Caco-2 (cell line): ENCODE measurements at regions not wholly inside any gene's neighbourhood (a gene's known extent, or its start where the extent isn't known, plus 50 kb on each side); places are given as distances from the start of the nearest gene placed in this dataset.

Experiments used
- BruUV-seq: library from RNA; stranded (reverse); fragments of 400-500 nt; replicated peaks from 2 replicates; lab custom pipeline; 2021; lab: Mats Ljungman, UMichigan
- CTCF ChIA-PET: fragments of 300-600 bp; sonication (Branson Sonifier 250); formaldehyde crosslinking; loops from one replicate; lab custom pipeline; 2022; ENCODE audit warnings: antibody characterized with exemption; lab: Charles Lee
- POLR2A ChIA-PET: fragments of 300-600 bp; sonication (Branson Sonifier 250); formaldehyde crosslinking; loops from one replicate; lab custom pipeline; 2022; ENCODE audit warnings: antibody characterized with exemption; lab: Charles Lee
- DNase-seq, 2 experiments: peaks; one replicate each; pipeline versions ENCODE4 v3.0.0 to v3.0.0-alpha.2; 2020 to 2022
- H3K27me3 ChIP-seq: replicated peaks from 2 replicates; pipeline ENCODE4 v1.6.0; 2011; ENCODE audit warnings: low read length; ENCODE audit not compliant: control insufficient read depth, insufficient read depth
- H3K36me3 ChIP-seq: 2 replicates; pipeline ENCODE4 v1.5.1; 2011; ENCODE audit warnings: low read length; ENCODE audit not compliant: control insufficient read depth, insufficient read depth
- H3K4me1 ChIP-seq: fragments of 250-450 bp; sonication (Bioruptor Pico); 2 replicates; pipeline ENCODE4 v1.5.1; 2020; ENCODE audit warnings: mild to moderate bottlenecking
- H3K4me3 ChIP-seq: 2 replicates; pipeline ENCODE4 v1.5.1; 2011; ENCODE audit warnings: low read depth, mild to moderate bottlenecking, control low read depth, low read length
- H3K9me3 ChIP-seq: fragments of 250-450 bp; sonication (Bioruptor Pico); 2 replicates; pipeline ENCODE4 v1.5.1; 2020; ENCODE audit warnings: mild to moderate bottlenecking, moderate library complexity
- H3K27ac Mint-ChIP-seq: one replicate; pipeline ENCODE4 v1.8.0; 2022; ENCODE audit warnings: mixed read lengths; ENCODE audit not compliant: unreplicated experiment
- H3K27me3 Mint-ChIP-seq: one replicate; pipeline ENCODE4 v1.8.0; 2022; ENCODE audit warnings: mixed read lengths; ENCODE audit not compliant: insufficient read depth, unreplicated experiment
- H3K36me3 Mint-ChIP-seq: one replicate; pipeline ENCODE4 v1.8.0; 2022; ENCODE audit warnings: mild to moderate bottlenecking, mixed read lengths; ENCODE audit not compliant: insufficient read depth, unreplicated experiment
- H3K4me1 Mint-ChIP-seq: one replicate; pipeline ENCODE4 v1.8.0; 2022; ENCODE audit warnings: low read depth, mixed read lengths; ENCODE audit not compliant: unreplicated experiment
- H3K4me3 Mint-ChIP-seq: one replicate; pipeline ENCODE4 v1.8.0; 2022; ENCODE audit warnings: mild to moderate bottlenecking, moderate library complexity, mixed read lengths; ENCODE audit not compliant: unreplicated experiment
- H3K9me3 Mint-ChIP-seq: one replicate; pipeline ENCODE4 v1.8.0; 2022; ENCODE audit warnings: mixed read lengths; ENCODE audit not compliant: unreplicated experiment
- intact Hi-C: fragments of 100-400 bp; cut with micrococcal nuclease; formaldehyde crosslinking; loops from one replicate; pipeline ENCODE4 v1.10.0; 2022; ENCODE audit not compliant: unreplicated experiment
- TF ChIP-seq, protein P1 (sequence below), 2 experiments: fragments of 200-600 bp in 1 of 2; IDR thresholded peaks; 1 replicate in 1 of 2; 2 replicates in 1 of 2; pipeline versions ENCODE4 v1.5.1 to v1.8.0; 2011 to 2022; ENCODE audit warnings: antibody characterized with exemption in 1 of 2, control low read depth in 1 of 2, inconsistent platforms in 1 of 2, low read depth in 1 of 2, low read length in 1 of 2, mild to moderate bottlenecking in 1 of 2, moderate library complexity in 1 of 2; ENCODE audit not compliant: insufficient read depth in 1 of 2, severe bottlenecking in 1 of 2, unreplicated experiment in 1 of 2

DNA sequence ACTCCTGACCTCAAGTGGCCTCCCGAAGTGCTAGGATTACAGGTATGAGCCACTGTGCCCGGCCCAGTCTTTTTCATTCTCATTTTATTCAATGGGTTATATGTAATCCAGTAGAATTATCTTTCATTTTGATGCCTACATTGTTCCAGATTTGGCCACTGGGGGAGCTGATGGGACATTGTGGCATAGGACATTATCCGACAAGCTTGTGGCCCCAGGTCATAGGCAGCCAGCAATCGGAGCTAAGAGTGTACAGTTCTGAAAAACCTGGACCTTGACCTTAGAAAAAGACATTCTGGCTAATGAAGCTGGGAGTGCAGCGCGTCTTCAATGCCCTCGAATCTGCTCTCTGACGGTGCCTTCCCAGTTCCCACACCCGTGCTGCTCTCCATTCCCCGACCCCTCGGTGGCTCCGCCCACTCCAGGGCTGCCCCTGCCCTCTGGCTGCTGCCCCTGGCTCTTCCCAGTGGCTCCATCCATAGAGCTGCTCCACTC lies 108.7 kb downstream of the TEX29 start:
- CTCF ChIA-PET = interaction anchor here (0.6 to 1.3 kb wide), 3 partner anchors 11 to 110 kb away, joined by 3 to 10 read pairs (median 4); no protein-coding TSS in a partner anchor
- no TSS peak for BruUV-seq
- intact Hi-C loops = no loop called here
- Histone ChIP-seq H3K27me3 (peaks cover 3% of the 10 kb centered on the region; the same call in 1 of the 2 replicates), H3K4me1 (0 out of 2 replicates have a peak, but pooled peaks cover 5% of the 10 kb centered on the region), H3K4me3 (no peak overlapping the region), H3K9me3 (no peaks in the 10 kb centered on the region), H3K36me3 (no peaks in the 10 kb centered on the region)
- H3K36me3 Mint-ChIP-seq = no peaks in the 10 kb centered on the region
- no peaks in the 10 kb centered on the region for H3K9me3 Mint-ChIP-seq
- H3K4me1 Mint-ChIP-seq = no peaks in the 10 kb centered on the region
- POLR2A ChIA-PET = no interaction called here
- TF ChIP-seq, protein P1, sequence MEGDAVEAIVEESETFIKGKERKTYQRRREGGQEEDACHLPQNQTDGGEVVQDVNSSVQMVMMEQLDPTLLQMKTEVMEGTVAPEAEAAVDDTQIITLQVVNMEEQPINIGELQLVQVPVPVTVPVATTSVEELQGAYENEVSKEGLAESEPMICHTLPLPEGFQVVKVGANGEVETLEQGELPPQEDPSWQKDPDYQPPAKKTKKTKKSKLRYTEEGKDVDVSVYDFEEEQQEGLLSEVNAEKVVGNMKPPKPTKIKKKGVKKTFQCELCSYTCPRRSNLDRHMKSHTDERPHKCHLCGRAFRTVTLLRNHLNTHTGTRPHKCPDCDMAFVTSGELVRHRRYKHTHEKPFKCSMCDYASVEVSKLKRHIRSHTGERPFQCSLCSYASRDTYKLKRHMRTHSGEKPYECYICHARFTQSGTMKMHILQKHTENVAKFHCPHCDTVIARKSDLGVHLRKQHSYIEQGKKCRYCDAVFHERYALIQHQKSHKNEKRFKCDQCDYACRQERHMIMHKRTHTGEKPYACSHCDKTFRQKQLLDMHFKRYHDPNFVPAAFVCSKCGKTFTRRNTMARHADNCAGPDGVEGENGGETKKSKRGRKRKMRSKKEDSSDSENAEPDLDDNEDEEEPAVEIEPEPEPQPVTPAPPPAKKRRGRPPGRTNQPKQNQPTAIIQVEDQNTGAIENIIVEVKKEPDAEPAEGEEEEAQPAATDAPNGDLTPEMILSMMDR (IDR thresholded peaks at IDR 0.05; ENCODE audit: insufficient read depth in 1 of 2, low read depth in 1 of 2, low read length in 1 of 2, severe bottlenecking in 1 of 2, unreplicated experiment in 1 of 2) = peak; percentile 71 to 77
- no peak overlapping the region for H3K27ac Mint-ChIP-seq
- peaks cover 26% of the 10 kb centered on the region for H3K27me3 Mint-ChIP-seq
- peak; percentile 72 to 73 for DNase-seq
- H3K4me3 Mint-ChIP-seq = peak overlapping the region; percentile 13

DNA sequence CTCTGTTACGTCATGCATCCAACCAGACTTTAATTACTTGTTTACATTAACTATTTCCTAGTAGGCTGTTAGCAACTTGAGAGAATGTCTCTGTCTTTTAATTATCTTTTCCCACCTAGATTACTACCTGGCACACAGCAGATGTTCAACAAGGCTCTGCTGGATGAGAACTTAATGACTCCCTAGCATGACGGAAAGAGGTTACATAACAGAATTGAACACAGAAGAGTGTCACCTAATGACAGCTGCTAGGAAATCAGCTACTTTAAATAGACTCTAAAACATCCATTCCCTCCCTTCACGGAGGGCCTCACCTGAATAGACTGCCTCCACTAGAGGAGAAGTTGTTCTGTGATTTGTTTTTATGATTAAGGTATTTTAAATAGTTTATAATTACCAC lies 110.8 kb downstream of the TEX29 start:
- no peaks in the 10 kb centered on the region for H3K36me3 ChIP-seq
- Mint-ChIP-seq H3K9me3 (no peaks in the 10 kb centered on the region), H3K4me3 (no peak overlapping the region), H3K27me3 (peaks cover 26% of the 10 kb centered on the region), H3K4me1 (no peaks in the 10 kb centered on the region), H3K36me3 (no peaks in the 10 kb centered on the region), H3K27ac (no peak overlapping the region)
- peaks cover 2% of the 10 kb centered on the region; the same call in 1 of the 2 replicates for H3K27me3 ChIP-seq
- ChIA-PET POLR2A (no interaction called here), CTCF (interaction anchor here (0.6 kb wide), 2 partner anchors 201 to 966 kb away, joined by 3 read pairs; no protein-coding TSS in a partner anchor)
- no peak for DNase-seq
- 0 out of 2 replicates have a peak, but pooled peaks cover 5% of the 10 kb centered on the region for H3K4me1 ChIP-seq
- no TSS peak for BruUV-seq
- TF ChIP-seq, protein P1 (IDR thresholded peaks at IDR 0.05; ENCODE audit: insufficient read depth in 1 of 2, low read depth in 1 of 2, low read length in 1 of 2, severe bottlenecking in 1 of 2, unreplicated experiment in 1 of 2) = no peak
- no peaks in the 10 kb centered on the region for H3K9me3 ChIP-seq
- H3K4me3 ChIP-seq = no peak overlapping the region
- intact Hi-C loops = no loop called here

DNA sequence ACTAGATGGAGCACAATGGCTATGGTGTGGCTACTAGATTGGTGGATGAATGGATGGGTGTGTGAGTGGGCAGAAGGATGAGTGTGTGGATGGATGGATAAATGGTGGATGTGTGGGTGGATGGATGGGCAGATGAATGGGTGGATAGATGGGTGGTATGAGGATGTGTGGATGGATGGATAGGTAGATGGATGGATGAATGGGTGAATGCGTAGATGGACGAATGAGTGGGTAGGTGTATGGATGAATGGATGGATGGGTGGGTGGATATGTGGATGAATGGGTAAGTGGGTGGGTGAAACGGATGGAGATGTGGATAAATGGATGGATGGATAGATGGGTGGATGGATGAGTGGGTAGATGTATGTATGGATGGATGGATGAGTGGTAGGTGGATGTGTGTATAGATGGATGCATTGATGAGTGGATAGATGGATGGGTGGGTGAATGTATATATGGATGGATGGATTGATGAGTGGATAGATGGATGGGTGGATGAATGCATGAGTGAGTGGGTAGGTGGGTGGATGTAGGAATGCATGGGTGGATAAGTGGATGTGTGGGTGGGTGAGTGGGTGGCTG lies 114.2 kb downstream of the TEX29 start:
- H3K4me1 ChIP-seq = no peaks in the 10 kb centered on the region
- H3K27ac Mint-ChIP-seq = no peak overlapping the region
- H3K4me1 Mint-ChIP-seq = no peaks in the 10 kb centered on the region
- no peaks in the 10 kb centered on the region for H3K36me3 ChIP-seq
- TF ChIP-seq, protein P1 (IDR thresholded peaks at IDR 0.05; ENCODE audit: insufficient read depth in 1 of 2, low read depth in 1 of 2, low read length in 1 of 2, severe bottlenecking in 1 of 2, unreplicated experiment in 1 of 2) = no peak
- H3K9me3 ChIP-seq = no peaks in the 10 kb centered on the region
- no peaks in the 10 kb centered on the region for H3K9me3 Mint-ChIP-seq
- H3K27me3 ChIP-seq = peaks cover 3% of the 10 kb centered on the region; the same call in 1 of the 2 replicates
- CTCF ChIA-PET = no interaction called here
- H3K36me3 Mint-ChIP-seq = no peaks in the 10 kb centered on the region
- intact Hi-C loops = no loop called here
- H3K4me3 Mint-ChIP-seq = no peak overlapping the region
- no TSS peak for BruUV-seq
- POLR2A ChIA-PET = no interaction called here
- no peak overlapping the region for H3K4me3 ChIP-seq
- peaks cover 30% of the 10 kb centered on the region for H3K27me3 Mint-ChIP-seq
- DNase-seq = no peak
